ENCODE measurements at regions not wholly inside any gene's neighbourhood (a gene's known extent, or its start where the extent isn't known, plus 50 kb on each side); places are given as distances from the start of the nearest gene placed in this dataset.

DNA sequence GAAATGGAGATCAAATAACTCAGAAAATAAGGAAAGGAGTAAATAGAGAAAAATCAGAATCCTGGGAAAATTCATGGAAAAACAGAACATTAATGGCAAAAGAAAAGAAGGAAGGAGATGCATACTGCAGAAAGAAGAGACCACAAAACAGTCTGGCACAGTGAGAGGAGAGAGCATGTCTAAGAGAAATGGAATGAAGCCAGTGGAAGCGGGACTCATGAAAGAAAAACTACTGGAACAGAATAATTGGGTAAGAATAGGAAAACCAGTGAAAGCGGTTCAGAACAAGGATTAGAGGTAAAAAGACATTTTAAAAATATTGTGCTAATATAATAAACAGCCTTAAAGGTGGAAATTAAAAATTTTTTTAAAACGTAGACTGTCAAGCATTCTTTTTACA, 93.6 kb upstream of the GREM2 start:
- TF ChIP-seq GATA3 (IDR thresholded peaks at IDR 0.05; ENCODE audit: low read depth, low read length) (no peak), GATA2 (IDR thresholded peaks at IDR 0.05; ENCODE audit: low read depth, low read length) (no peak)

Data from SH-SY5Y (cell line).